Lower lobe of right lung (tissue), 2 donors: ENCODE measurements at regions not wholly inside any gene's neighbourhood (a gene's known extent, or its start where the extent isn't known, plus 50 kb on each side); places are given as distances from the start of the nearest gene placed in this dataset.
"Not testable (repeated sequence)": the region's sequence is repeated elsewhere in the genome, so short reads cannot be mapped to it uniquely, and the experiment has no call there.

Experiments used
- ATAC-seq, 2 donors: fragments of 200-7000 bp; cut with Tn5 transposase; one replicate each; pipeline ENCODE4 v1.9.1; 2020 to 2022; ENCODE audit warnings: mild to moderate bottlenecking in 2 of 2, moderate library complexity in 2 of 2
- DNase-seq: peaks from one replicate; pipeline ENCODE4 v3.0.0-alpha.2; 2020
- H3K27ac ChIP-seq: fragments of 200-600 bp; one replicate; pipeline ENCODE4 v1.8.0; 2022
- H3K27me3 ChIP-seq: fragments of 200-600 bp; one replicate; pipeline ENCODE4 v1.8.0; 2022; ENCODE audit warnings: low read depth
- H3K36me3 ChIP-seq: fragments of 200-600 bp; one replicate; pipeline ENCODE4 v1.8.0; 2022; ENCODE audit warnings: mild to moderate bottlenecking
- H3K4me1 ChIP-seq: fragments of 200-600 bp; one replicate; pipeline ENCODE4 v1.8.0; 2022
- H3K4me3 ChIP-seq: fragments of 200-600 bp; one replicate; pipeline ENCODE4 v1.8.0; 2022; ENCODE audit warnings: mild to moderate bottlenecking
- H3K9me3 ChIP-seq: fragments of 200-600 bp; one replicate; pipeline ENCODE4 v1.8.0; 2022
- intact Hi-C: fragments of 100-400 bp; cut with DNase I; formaldehyde crosslinking; loops from one replicate; pipeline ENCODE4 v1.11.0; 2022
- TF ChIP-seq, protein P1 (sequence below): fragments of 200-600 bp; IDR thresholded peaks from one replicate; pipeline ENCODE4 v1.8.0; 2022; ENCODE audit warnings: antibody characterized with exemption, mild to moderate bottlenecking
- donor health status: DM: no; HTN: yes; CAD: no; lungs with severe emphysema.

DNA sequence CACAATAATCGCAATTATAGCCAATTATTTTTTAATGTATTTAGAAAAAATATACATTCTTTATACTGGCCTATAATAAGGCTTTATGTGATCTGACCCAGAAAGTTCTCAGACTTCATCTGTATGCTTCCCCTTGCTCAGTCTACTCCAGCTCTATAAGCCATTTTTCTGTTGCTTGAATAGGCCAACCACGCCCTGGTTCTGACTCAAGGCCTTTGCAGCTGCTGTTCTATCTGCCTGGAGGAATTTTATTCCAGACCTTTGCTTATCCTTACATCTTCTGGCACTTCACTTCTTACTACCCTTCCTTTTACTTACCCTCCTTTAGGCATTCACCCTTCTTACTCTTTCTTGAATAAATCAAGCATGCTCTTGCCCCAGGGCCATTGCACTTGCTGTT lies 54.9 kb upstream of the PDE3B start:
- ATAC-seq (no peak), DNase-seq (no peak)
- TF ChIP-seq, protein P1, sequence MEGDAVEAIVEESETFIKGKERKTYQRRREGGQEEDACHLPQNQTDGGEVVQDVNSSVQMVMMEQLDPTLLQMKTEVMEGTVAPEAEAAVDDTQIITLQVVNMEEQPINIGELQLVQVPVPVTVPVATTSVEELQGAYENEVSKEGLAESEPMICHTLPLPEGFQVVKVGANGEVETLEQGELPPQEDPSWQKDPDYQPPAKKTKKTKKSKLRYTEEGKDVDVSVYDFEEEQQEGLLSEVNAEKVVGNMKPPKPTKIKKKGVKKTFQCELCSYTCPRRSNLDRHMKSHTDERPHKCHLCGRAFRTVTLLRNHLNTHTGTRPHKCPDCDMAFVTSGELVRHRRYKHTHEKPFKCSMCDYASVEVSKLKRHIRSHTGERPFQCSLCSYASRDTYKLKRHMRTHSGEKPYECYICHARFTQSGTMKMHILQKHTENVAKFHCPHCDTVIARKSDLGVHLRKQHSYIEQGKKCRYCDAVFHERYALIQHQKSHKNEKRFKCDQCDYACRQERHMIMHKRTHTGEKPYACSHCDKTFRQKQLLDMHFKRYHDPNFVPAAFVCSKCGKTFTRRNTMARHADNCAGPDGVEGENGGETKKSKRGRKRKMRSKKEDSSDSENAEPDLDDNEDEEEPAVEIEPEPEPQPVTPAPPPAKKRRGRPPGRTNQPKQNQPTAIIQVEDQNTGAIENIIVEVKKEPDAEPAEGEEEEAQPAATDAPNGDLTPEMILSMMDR, result no peak
- Histone ChIP-seq H3K27me3 (no peaks in the 10 kb centered on the region), H3K4me1 (no peaks in the 10 kb centered on the region), H3K36me3 (no peaks in the 10 kb centered on the region), H3K27ac (no peak overlapping the region), H3K9me3 (no peaks in the 10 kb centered on the region), H3K4me3 (no peak overlapping the region)
- intact Hi-C loops, result no loop called here

DNA sequence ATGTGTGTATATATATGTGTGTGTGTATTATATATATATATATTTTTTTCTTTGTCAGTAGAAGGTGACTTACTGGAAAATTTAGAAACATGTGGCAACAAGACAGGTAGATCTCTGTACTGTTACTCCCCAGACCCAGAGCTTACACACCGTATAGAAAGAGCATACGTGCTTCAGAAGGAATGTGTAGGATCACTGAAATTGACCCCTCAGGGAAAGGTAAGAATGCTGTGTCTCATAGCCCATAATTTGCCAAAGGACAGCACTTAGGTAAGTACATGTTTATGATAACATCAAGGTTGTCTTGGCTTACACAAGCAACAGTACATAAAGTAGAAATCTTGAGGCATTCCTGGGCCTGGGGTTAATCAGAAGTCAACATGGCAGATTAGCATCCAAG lies 54.2 kb upstream of the PDE3B start:
- intact Hi-C loops, result no loop called here
- H3K27ac ChIP-seq, result no peak overlapping the region
- no peak overlapping the region for H3K4me3 ChIP-seq
- no peaks in the 10 kb centered on the region for H3K4me1 ChIP-seq
- no peak for ATAC-seq
- H3K27me3 ChIP-seq, result no peaks in the 10 kb centered on the region
- H3K36me3 ChIP-seq, result no peaks in the 10 kb centered on the region
- no peaks in the 10 kb centered on the region for H3K9me3 ChIP-seq
- no peak for DNase-seq
- TF ChIP-seq, protein P1, result no peak

DNA sequence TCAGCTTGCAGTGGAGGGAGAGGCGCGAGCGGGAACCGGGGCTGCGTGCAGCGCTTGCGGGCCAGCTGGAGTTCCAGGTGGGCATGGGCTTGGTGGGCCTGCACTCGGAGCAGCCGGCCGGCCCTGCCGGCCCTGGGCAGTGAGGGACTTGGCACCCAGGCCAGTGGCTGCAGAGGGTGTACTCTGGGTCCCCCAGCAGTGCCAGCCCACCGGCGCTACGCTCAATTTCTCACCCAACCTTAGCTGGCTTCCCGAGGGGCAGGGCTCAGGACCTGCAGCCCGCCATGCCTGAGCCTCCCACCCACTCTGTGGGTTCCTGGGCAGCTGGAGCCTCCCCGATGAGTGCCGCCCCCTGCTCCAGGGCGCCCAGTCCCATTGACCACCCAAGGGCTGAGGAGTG lies 52.6 kb upstream of the PDE3B start:
- H3K36me3 ChIP-seq, H3K4me1 ChIP-seq, DNase-seq, H3K9me3 ChIP-seq, H3K4me3 ChIP-seq, H3K27me3 ChIP-seq, H3K27ac ChIP-seq, intact Hi-C loops, ATAC-seq: not testable (repeated sequence)

- Histone ChIP-seq H3K9me3 (no peaks in the 10 kb centered on the region), H3K36me3 (no peaks in the 10 kb centered on the region), H3K27me3 (no peaks in the 10 kb centered on the region), H3K4me3 (no peak overlapping the region), H3K4me1 (no peaks in the 10 kb centered on the region), H3K27ac (no peak overlapping the region)
- intact Hi-C loops, result no loop called here
- no peak for ATAC-seq
- TF ChIP-seq, protein P1, result no peak
- DNase-seq, result no peak
These were observed 49.9 kb upstream of the PDE3B start for GRCh38 chr11:14593671-14594070.
